Sigmoid colon (tissue), 4 donors: ENCODE measurements at regions not wholly inside any gene's neighbourhood (a gene's known extent, or its start where the extent isn't known, plus 50 kb on each side); places are given as distances from the start of the nearest gene placed in this dataset.

Experiments used
- CTCF ChIP-seq, 4 experiments: fragments of 450-650 bp in 3 of 4; fragments of 200-600 bp in 1 of 4; IDR thresholded peaks; one replicate each; pipeline ENCODE4 v1.5.1; 2016 to 2019; ENCODE audit warnings: antibody characterized with exemption in 4 of 4, mild to moderate bottlenecking in 3 of 4, moderate library complexity in 2 of 4
- POLR2AphosphoS5 ChIP-seq, 4 donors: sonication (generic); formaldehyde crosslinking; IDR thresholded peaks; one replicate each; pipeline ENCODE4 v1.6.1; 2017; ENCODE audit warnings: antibody characterized with exemption in 4 of 4

GRCh38 chr12:115569345-115570068 lies 708.0 kb downstream of the MED13L start:
- TF ChIP-seq CTCF (IDR thresholded peaks at IDR 0.05), result no peak
- TF ChIP-seq POLR2AphosphoS5 (IDR thresholded peaks at IDR 0.05), result no peak
